ENCODE measurements at regions not wholly inside any gene's neighbourhood (a gene's known extent, or its start where the extent isn't known, plus 50 kb on each side); places are given as distances from the start of the nearest gene placed in this dataset.

- Histone ChIP-seq H3K4me3 (ENCODE audit: severe bottlenecking) (no peak overlapping the region), H3K9me3 (ENCODE audit: severe bottlenecking) (no peaks in the 10 kb centered on the region), H3K36me3 (ENCODE audit: low read depth) (no peaks in the 10 kb centered on the region), H3K27me3 (ENCODE audit: insufficient read depth, poor library complexity, severe bottlenecking) (no peaks in the 10 kb centered on the region), H3K27ac (ENCODE audit: poor library complexity, severe bottlenecking) (no peak overlapping the region), H3K4me1 (ENCODE audit: insufficient read depth, poor library complexity, severe bottlenecking) (no peaks in the 10 kb centered on the region)
- DNase-seq (ENCODE audit: low spot score), result no peak
- ATAC-seq (ENCODE audit: low read depth), result no peak
- TF ChIP-seq, protein P1, sequence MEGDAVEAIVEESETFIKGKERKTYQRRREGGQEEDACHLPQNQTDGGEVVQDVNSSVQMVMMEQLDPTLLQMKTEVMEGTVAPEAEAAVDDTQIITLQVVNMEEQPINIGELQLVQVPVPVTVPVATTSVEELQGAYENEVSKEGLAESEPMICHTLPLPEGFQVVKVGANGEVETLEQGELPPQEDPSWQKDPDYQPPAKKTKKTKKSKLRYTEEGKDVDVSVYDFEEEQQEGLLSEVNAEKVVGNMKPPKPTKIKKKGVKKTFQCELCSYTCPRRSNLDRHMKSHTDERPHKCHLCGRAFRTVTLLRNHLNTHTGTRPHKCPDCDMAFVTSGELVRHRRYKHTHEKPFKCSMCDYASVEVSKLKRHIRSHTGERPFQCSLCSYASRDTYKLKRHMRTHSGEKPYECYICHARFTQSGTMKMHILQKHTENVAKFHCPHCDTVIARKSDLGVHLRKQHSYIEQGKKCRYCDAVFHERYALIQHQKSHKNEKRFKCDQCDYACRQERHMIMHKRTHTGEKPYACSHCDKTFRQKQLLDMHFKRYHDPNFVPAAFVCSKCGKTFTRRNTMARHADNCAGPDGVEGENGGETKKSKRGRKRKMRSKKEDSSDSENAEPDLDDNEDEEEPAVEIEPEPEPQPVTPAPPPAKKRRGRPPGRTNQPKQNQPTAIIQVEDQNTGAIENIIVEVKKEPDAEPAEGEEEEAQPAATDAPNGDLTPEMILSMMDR (IDR thresholded peaks at IDR 0.05; ENCODE audit: poor library complexity, severe bottlenecking), result no peak
These were observed 176.1 kb upstream of the RGMA start for GRCh38 chr15:93265111-93265556.

DNA sequence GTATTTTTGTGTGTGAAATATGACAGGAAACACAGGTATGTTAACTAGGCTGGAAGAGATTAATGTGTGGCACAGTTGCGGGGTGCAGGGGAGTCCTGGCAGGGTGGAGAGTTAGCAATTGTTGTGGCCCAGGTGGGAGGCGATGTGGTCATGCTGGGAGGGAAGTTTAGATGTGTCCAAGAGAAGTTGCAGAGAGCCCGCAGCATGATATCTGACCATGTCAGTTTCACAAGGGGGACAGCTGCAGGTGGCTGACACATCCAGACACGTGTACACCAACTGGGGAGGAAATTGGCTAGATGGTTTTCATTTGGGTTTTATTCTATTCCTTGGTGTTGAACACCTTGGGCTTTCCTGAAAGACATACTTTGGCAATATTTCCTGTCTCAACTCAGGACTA is 172.8 kb upstream of the RGMA start:
- Histone ChIP-seq H3K9me3 (ENCODE audit: severe bottlenecking) (no peaks in the 10 kb centered on the region), H3K4me3 (ENCODE audit: severe bottlenecking) (no peak overlapping the region), H3K36me3 (ENCODE audit: low read depth) (no peaks in the 10 kb centered on the region), H3K27ac (ENCODE audit: poor library complexity, severe bottlenecking) (no peak overlapping the region), H3K4me1 (ENCODE audit: insufficient read depth, poor library complexity, severe bottlenecking) (no peaks in the 10 kb centered on the region), H3K27me3 (ENCODE audit: insufficient read depth, poor library complexity, severe bottlenecking) (no peaks in the 10 kb centered on the region)
- TF ChIP-seq, protein P1 (IDR thresholded peaks at IDR 0.05; ENCODE audit: poor library complexity, severe bottlenecking), result no peak
- DNase-seq (ENCODE audit: low spot score) (no peak), ATAC-seq (ENCODE audit: low read depth) (no peak)

DNA sequence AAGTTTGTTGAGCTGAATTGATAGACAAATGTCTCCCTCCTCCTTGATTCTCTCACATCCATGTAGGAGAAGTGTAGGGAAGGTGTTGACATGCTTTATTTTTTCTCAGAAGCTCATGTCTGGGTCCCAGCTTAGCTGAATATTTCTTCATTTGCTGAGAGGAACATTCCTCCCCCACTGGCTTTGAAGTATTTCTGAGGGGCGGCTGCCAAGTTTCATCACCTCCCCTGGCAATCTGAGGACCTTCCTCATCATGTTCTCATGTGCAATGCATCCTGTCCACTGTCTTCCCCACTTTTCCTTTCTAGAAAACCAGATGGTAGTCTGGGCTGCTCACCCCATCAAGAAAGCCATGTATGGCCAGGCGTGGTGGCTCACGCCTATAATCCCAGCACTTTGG is 168.9 kb upstream of the RGMA start:
- no peaks in the 10 kb centered on the region for H3K9me3 ChIP-seq (ENCODE audit: severe bottlenecking)
- DNase-seq (ENCODE audit: low spot score), result no peak
- no peak overlapping the region for H3K27ac ChIP-seq (ENCODE audit: poor library complexity, severe bottlenecking)
- no peak overlapping the region for H3K4me3 ChIP-seq (ENCODE audit: severe bottlenecking)
- H3K4me1 ChIP-seq (ENCODE audit: insufficient read depth, poor library complexity, severe bottlenecking), result no peaks in the 10 kb centered on the region
- TF ChIP-seq, protein P1 (IDR thresholded peaks at IDR 0.05; ENCODE audit: poor library complexity, severe bottlenecking), result no peak
- no peaks in the 10 kb centered on the region for H3K27me3 ChIP-seq (ENCODE audit: insufficient read depth, poor library complexity, severe bottlenecking)
- H3K36me3 ChIP-seq (ENCODE audit: low read depth), result no peaks in the 10 kb centered on the region
- no peak for ATAC-seq (ENCODE audit: low read depth)

DNA sequence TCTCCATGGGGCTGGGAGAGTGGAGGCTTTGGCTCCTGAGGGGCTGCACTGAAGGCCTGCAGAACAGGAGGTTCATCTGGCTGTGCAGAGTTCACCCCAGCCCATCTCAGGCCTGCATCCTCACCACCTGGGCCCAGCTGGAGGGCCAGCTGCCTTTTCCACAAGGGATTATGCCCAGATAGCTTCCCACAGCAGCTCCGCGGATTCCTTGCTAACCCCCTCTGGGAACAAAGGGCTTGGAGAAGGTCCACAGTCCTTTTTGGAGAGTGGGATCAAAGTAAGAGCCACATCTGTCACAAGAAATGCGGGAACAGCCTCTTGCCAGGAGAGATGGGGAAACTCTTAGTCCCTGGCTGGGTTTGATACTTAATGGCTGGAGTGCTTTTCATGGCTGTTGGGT is 164.7 kb upstream of the RGMA start:
- Histone ChIP-seq H3K27me3 (ENCODE audit: insufficient read depth, poor library complexity, severe bottlenecking) (no peaks in the 10 kb centered on the region), H3K4me1 (ENCODE audit: insufficient read depth, poor library complexity, severe bottlenecking) (no peaks in the 10 kb centered on the region), H3K27ac (ENCODE audit: poor library complexity, severe bottlenecking) (no peak overlapping the region), H3K4me3 (ENCODE audit: severe bottlenecking) (no peak overlapping the region), H3K36me3 (ENCODE audit: low read depth) (no peaks in the 10 kb centered on the region), H3K9me3 (ENCODE audit: severe bottlenecking) (no peaks in the 10 kb centered on the region)
- DNase-seq (ENCODE audit: low spot score) (no peak), ATAC-seq (ENCODE audit: low read depth) (no peak)
- TF ChIP-seq, protein P1 (IDR thresholded peaks at IDR 0.05; ENCODE audit: poor library complexity, severe bottlenecking), result no peak

DNA sequence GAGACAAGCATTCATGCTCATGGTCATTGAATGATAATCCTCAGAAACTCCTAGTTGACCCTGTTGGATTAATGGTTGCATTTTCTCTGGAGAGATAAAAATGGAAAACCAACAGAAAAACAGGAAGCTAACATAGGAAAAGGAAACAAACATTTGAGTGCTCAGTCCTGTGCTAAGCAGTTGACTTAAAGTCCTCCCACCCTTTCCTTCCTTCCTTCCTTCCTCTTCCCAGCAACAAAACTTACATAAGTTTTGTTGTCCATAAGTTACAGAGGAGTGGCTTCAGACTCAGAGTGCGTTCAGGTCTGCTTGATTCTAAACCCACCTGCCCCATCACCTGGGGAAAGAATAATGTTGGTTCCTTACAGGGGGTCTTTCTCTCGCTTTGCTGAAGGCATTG is 163.8 kb upstream of the RGMA start:
- DNase-seq (ENCODE audit: low spot score), result no peak
- TF ChIP-seq, protein P1 (IDR thresholded peaks at IDR 0.05; ENCODE audit: poor library complexity, severe bottlenecking), result no peak

More for the DNA sequence above, 163.8 kb upstream of the RGMA start:
- H3K4me1 ChIP-seq (ENCODE audit: insufficient read depth, poor library complexity, severe bottlenecking), result no peaks in the 10 kb centered on the region
- no peak overlapping the region for H3K4me3 ChIP-seq (ENCODE audit: severe bottlenecking)
- no peak overlapping the region for H3K27ac ChIP-seq (ENCODE audit: poor library complexity, severe bottlenecking)
- H3K36me3 ChIP-seq (ENCODE audit: low read depth), result no peaks in the 10 kb centered on the region
- no peak for ATAC-seq (ENCODE audit: low read depth)
- H3K27me3 ChIP-seq (ENCODE audit: insufficient read depth, poor library complexity, severe bottlenecking), result no peaks in the 10 kb centered on the region
- H3K9me3 ChIP-seq (ENCODE audit: severe bottlenecking), result no peaks in the 10 kb centered on the region

All from RWPE2 (cell line).